ENCODE measurements at regions not wholly inside any gene's neighbourhood (a gene's known extent, or its start where the extent isn't known, plus 50 kb on each side); places are given as distances from the start of the nearest gene placed in this dataset.

- H3K27ac ChIP-seq, result no peak overlapping the region
- WGBS, 4 donors, result 92 to 98% (median 97%) methylated on average over 3 of the region's 3 CpGs
- TF ChIP-seq, protein P1, sequence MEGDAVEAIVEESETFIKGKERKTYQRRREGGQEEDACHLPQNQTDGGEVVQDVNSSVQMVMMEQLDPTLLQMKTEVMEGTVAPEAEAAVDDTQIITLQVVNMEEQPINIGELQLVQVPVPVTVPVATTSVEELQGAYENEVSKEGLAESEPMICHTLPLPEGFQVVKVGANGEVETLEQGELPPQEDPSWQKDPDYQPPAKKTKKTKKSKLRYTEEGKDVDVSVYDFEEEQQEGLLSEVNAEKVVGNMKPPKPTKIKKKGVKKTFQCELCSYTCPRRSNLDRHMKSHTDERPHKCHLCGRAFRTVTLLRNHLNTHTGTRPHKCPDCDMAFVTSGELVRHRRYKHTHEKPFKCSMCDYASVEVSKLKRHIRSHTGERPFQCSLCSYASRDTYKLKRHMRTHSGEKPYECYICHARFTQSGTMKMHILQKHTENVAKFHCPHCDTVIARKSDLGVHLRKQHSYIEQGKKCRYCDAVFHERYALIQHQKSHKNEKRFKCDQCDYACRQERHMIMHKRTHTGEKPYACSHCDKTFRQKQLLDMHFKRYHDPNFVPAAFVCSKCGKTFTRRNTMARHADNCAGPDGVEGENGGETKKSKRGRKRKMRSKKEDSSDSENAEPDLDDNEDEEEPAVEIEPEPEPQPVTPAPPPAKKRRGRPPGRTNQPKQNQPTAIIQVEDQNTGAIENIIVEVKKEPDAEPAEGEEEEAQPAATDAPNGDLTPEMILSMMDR (IDR thresholded peaks at IDR 0.05), result no peak
- TF ChIP-seq POLR2A (IDR thresholded peaks at IDR 0.05), result no peak
- no peaks in the 10 kb centered on the region for H3K9me3 ChIP-seq
- peaks cover 0 to 30% (median 7%) of the 10 kb centered on the region in 12 donors for H3K4me1 ChIP-seq
- DNase-seq (no peak), ATAC-seq (no peak)
- H3K36me3 ChIP-seq, result no peaks in the 10 kb centered on the region
- H3K4me3 ChIP-seq, result no peak overlapping the region
- intact Hi-C loops (cut with DNase I), result loop anchor here in 7 of 10 donors (5.0 to 10.0 kb wide), 6 partner anchors 82 to 392 kb away; no protein-coding TSS in a partner anchor
- no peaks in the 10 kb centered on the region for H3K27me3 ChIP-seq
These were observed 218.4 kb downstream of the CHRM2 start for GRCh38 chr7:137086896-137087295.

GRCh38 chr7:137084607-137085380 is 216.3 kb downstream of the CHRM2 start:
- H3K4me3 ChIP-seq, result peak overlapping the region in 1 of 12 donors; percentile 22
- intact Hi-C loops (cut with DNase I), result loop anchor here in 9 of 10 donors (2.0 to 10.0 kb wide), 10 partner anchors 80 to 390 kb away; no protein-coding TSS in a partner anchor
- peak overlapping the region; percentile 21 to 89 (median 76) for H3K27ac ChIP-seq
- peak; percentile 41 to 68 (median 50) for ATAC-seq
- H3K9me3 ChIP-seq, result no peaks in the 10 kb centered on the region
- H3K4me1 ChIP-seq, result peaks cover 0 to 42% (median 15%) of the 10 kb centered on the region in 12 donors
- no peak for TF ChIP-seq POLR2A (IDR thresholded peaks at IDR 0.05)
- TF ChIP-seq, protein P1 (IDR thresholded peaks at IDR 0.05), result no peak
- DNase-seq, result no peak
- no peaks in the 10 kb centered on the region for H3K36me3 ChIP-seq
- H3K27me3 ChIP-seq, result no peaks in the 10 kb centered on the region
- 23 to 41% (median 31%) methylated on average over 5 of the region's 5 CpGs for WGBS, 4 donors

GRCh38 chr7:137082391-137082790 is 213.9 kb downstream of the CHRM2 start:
- no peaks in the 10 kb centered on the region for H3K36me3 ChIP-seq
- intact Hi-C loops (cut with DNase I), result loop anchor here in 9 of 10 donors (5.0 to 10.0 kb wide), 9 partner anchors 78 to 388 kb away; no protein-coding TSS in a partner anchor
- no peak overlapping the region for H3K4me3 ChIP-seq
- ATAC-seq, result no peak
- H3K27ac ChIP-seq, result peak overlapping the region; percentile 26 to 89 (median 68)
- H3K27me3 ChIP-seq, result no peaks in the 10 kb centered on the region
- H3K4me1 ChIP-seq, result peaks cover 0 to 42% (median 15%) of the 10 kb centered on the region in 12 donors
- no peak for DNase-seq
- no peaks in the 10 kb centered on the region for H3K9me3 ChIP-seq
- no peak for TF ChIP-seq POLR2A (IDR thresholded peaks at IDR 0.05)
- TF ChIP-seq, protein P1 (IDR thresholded peaks at IDR 0.05), result no peak

GRCh38 chr7:137081321-137082093 is 213.1 kb downstream of the CHRM2 start:
- Histone ChIP-seq H3K4me1 (peaks cover 0 to 42% (median 15%) of the 10 kb centered on the region in 12 donors), H3K27ac (peak overlapping the region; percentile 16 to 89 (median 64)), H3K36me3 (no peaks in the 10 kb centered on the region), H3K9me3 (no peaks in the 10 kb centered on the region), H3K4me3 (no peak overlapping the region), H3K27me3 (no peaks in the 10 kb centered on the region)
- TF ChIP-seq, protein P1 (IDR thresholded peaks at IDR 0.05), result no peak
- TF ChIP-seq POLR2A (IDR thresholded peaks at IDR 0.05), result no peak
- DNase-seq, result peak in 4 of 5 donors; percentile 77 to 88 (median 82)
- intact Hi-C loops (cut with DNase I), result loop anchor here in 9 of 10 donors (5.0 to 10.0 kb wide), 9 partner anchors 77 to 387 kb away; no protein-coding TSS in a partner anchor
- ATAC-seq, result peak; percentile 92 to 96 (median 96)
- WGBS, 4 donors, result 32 to 46% (median 35%) methylated on average over 2 of the region's 2 CpGs
